ENCODE measurements at regions not wholly inside any gene's neighbourhood (a gene's known extent, or its start where the extent isn't known, plus 50 kb on each side); places are given as distances from the start of the nearest gene placed in this dataset.

- Histone ChIP-seq H3K9me3 (ENCODE audit: control insufficient read depth in 1 of 2, insufficient read depth in 1 of 2, low read depth in 1 of 2, low read length in 2 of 2) (peaks cover 9 to 13% of the 10 kb centered on the region in 2 experiments; a peak in 3 of 4 replicates), H3K9ac (ENCODE audit: low read length) (no peak overlapping the region), H3K4me2 (ENCODE audit: low read length) (no peak overlapping the region), H2AFZ (ENCODE audit: low read depth, low read length, poor library complexity, severe bottlenecking) (no peak overlapping the region), H3K4me3 (replicated peaks in 1 of 2; ENCODE audit: low read depth in 1 of 2, low read length in 2 of 2) (no peak overlapping the region), H3K9me2 (ENCODE audit: insufficient read depth) (no peaks in the 10 kb centered on the region), H4K20me1 (ENCODE audit: insufficient read depth) (no peaks in the 10 kb centered on the region), H3K4me1 (ENCODE audit: control insufficient read depth in 1 of 2, insufficient read depth in 2 of 2, low read length in 2 of 2) (no peaks in the 10 kb centered on the region), H3K36me3 (ENCODE audit: control insufficient read depth in 1 of 2, insufficient read depth in 2 of 2, low read length in 2 of 2) (no peaks in the 10 kb centered on the region), H3K27ac (ENCODE audit: low read depth, low read length) (no peak overlapping the region), H3K27me3 (ENCODE audit: insufficient read depth, low read length) (no peaks in the 10 kb centered on the region), H3K79me2 (ENCODE audit: insufficient read depth, low read length) (no peaks in the 10 kb centered on the region)
- intact Hi-C loops (cut with micrococcal nuclease), result no loop called here
- BruUV-seq (replicated peaks), result no TSS peak
- ATAC-seq (no peak), DNase-seq (ENCODE audit: low read depth, low spot score) (no peak)
- ChIA-PET POLR2A (no interaction called here), CTCF (no interaction called here), RAD21 (ENCODE audit: low non-redundant PET in 1 of 2, low total read pairs in 2 of 2, uncharacterized antibody in 2 of 2, unreplicated experiment in 2 of 2) (no interaction called here)
- TF ChIP-seq SP1 (IDR thresholded peaks at IDR 0.05; ENCODE audit: low read depth), result no peak
- no peak for TF ChIP-seq CEBPB (IDR thresholded peaks at IDR 0.05; ENCODE audit: low read depth)
- no peak for TF ChIP-seq REST (IDR thresholded peaks at IDR 0.05; ENCODE audit: low read depth)
- TF ChIP-seq EZH2 (IDR thresholded peaks at IDR 0.05), result no peak
- TF ChIP-seq FOSL1 (IDR thresholded peaks at IDR 0.05; ENCODE audit: low read depth), result no peak
- TF ChIP-seq ZFX (IDR thresholded peaks at IDR 0.05), result no peak
- TF ChIP-seq RAD21 (IDR thresholded peaks at IDR 0.05; ENCODE audit: low read depth), result no peak
- no peak for TF ChIP-seq ATF3 (IDR thresholded peaks at IDR 0.05)
- no peak for TF ChIP-seq SRF (IDR thresholded peaks at IDR 0.05; ENCODE audit: low read depth)
- TF ChIP-seq ELF1 (IDR thresholded peaks at IDR 0.05; ENCODE audit: borderline replicate concordance, low read depth), result no peak
- no peak for TF ChIP-seq POLR2AphosphoS5 (IDR thresholded peaks at IDR 0.05; ENCODE audit: low read depth, low read length)
- TF ChIP-seq YY1 (IDR thresholded peaks at IDR 0.05; ENCODE audit: extremely low read depth, insufficient replicate concordance, low read depth, low read length), result no peak
Measured at GRCh38 chr10:9685596-9685995, 1332.1 kb upstream of the CELF2 start.

Data from HCT116 (cell line).